RWPE1 (cell line): ENCODE measurements at regions not wholly inside any gene's neighbourhood (a gene's known extent, or its start where the extent isn't known, plus 50 kb on each side); places are given as distances from the start of the nearest gene placed in this dataset.

ENCODE experiments used
- CTCF ChIA-PET: fragments of 350-600 bp; sonication (Branson Sonifier 250); formaldehyde crosslinking; extraction: SDS; loops from one replicate; lab custom pipeline; 2021; lab: Yijun Ruan, JAX
- POLR2A ChIA-PET: fragments of 400-600 bp; formaldehyde crosslinking; extraction: SDS; loops from one replicate; lab custom pipeline; 2020; ENCODE audit warnings: antibody characterized with exemption; ENCODE audit not compliant: low non-redundant PET; lab: Yijun Ruan, JAX
- DNase-seq: peaks from one replicate; pipeline ENCODE4 v3.0.0; 2012; ENCODE audit warnings: low spot score
- H3K27ac ChIP-seq: fragments of 450-650 bp; 2 replicates; pipeline ENCODE4 v1.5.1; 2017
- TF ChIP-seq, protein P1 (sequence below): fragments of 450-650 bp; conservative IDR thresholded peaks from 2 replicates; pipeline ENCODE4 v1.5.1; 2017; ENCODE audit warnings: low read depth, mild to moderate bottlenecking

DNA sequence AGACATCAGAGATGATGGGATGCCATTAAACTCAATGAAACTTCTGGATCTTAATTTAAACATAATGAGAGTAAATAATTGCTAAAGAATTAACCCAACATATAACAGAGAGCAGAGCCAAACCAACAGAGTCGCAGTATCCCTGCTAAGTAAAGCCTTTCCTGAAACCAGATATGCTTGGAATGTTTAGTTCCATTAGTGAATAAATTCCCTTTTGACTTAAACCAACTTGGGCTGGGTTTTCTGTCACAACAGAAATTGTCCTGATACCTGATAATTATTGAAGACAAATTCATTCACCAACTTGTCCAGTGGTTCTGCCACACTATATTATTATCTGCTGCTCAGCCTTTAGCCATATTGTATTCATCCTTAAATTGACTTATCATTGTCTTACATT is 286.7 kb downstream of the FZD1 start:
- no peak overlapping the region for H3K27ac ChIP-seq
- ChIA-PET POLR2A (no interaction called here), CTCF (interaction anchor here (0.6 kb wide), 1 partner anchor 286 kb away, joined by 4 read pairs; no protein-coding TSS in a partner anchor)
- TF ChIP-seq, protein P1, sequence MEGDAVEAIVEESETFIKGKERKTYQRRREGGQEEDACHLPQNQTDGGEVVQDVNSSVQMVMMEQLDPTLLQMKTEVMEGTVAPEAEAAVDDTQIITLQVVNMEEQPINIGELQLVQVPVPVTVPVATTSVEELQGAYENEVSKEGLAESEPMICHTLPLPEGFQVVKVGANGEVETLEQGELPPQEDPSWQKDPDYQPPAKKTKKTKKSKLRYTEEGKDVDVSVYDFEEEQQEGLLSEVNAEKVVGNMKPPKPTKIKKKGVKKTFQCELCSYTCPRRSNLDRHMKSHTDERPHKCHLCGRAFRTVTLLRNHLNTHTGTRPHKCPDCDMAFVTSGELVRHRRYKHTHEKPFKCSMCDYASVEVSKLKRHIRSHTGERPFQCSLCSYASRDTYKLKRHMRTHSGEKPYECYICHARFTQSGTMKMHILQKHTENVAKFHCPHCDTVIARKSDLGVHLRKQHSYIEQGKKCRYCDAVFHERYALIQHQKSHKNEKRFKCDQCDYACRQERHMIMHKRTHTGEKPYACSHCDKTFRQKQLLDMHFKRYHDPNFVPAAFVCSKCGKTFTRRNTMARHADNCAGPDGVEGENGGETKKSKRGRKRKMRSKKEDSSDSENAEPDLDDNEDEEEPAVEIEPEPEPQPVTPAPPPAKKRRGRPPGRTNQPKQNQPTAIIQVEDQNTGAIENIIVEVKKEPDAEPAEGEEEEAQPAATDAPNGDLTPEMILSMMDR: no peak
- no peak for DNase-seq

DNA sequence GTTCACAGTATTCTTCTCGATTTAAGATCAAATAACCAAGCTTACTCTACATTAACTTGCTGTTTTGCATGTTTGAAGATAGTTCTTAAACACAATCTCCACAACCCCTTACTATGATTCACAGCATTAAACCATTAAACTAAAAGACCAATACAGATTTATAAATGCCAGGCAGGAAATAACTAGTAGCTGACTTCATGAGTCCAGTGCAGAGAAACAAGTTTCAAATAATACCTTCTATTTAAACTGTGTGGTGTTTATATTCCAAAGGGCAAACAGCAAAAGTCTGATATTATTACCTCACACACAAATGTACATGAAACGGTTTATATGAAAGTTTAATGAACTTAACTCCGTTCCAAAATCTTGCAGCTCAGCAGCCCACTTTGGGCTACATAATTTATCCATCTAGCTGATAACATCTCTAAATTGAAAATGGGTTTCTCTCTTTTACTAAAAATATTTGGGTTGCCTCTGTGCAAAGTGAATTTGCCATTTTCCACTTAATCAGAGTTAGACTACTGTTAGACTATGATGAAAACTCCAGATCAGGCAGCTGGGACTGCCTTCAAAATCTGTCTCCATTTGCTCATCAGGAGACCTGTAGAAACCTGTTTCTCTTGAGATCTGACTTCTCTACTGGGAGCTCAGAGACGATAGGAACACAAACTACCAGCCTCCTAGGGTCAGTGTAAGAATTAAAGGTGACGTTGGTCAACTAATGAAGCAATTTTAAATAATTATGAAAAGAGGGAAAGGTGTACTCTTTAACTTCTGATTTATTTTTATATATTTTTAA is 287.3 kb downstream of the FZD1 start:
- no peak overlapping the region for H3K27ac ChIP-seq
- DNase-seq: no peak
- CTCF ChIA-PET: interaction anchor here (0.6 kb wide), 1 partner anchor 287 kb away, joined by 4 read pairs; no protein-coding TSS in a partner anchor
- TF ChIP-seq, protein P1: no peak
- POLR2A ChIA-PET: no interaction called here

DNA sequence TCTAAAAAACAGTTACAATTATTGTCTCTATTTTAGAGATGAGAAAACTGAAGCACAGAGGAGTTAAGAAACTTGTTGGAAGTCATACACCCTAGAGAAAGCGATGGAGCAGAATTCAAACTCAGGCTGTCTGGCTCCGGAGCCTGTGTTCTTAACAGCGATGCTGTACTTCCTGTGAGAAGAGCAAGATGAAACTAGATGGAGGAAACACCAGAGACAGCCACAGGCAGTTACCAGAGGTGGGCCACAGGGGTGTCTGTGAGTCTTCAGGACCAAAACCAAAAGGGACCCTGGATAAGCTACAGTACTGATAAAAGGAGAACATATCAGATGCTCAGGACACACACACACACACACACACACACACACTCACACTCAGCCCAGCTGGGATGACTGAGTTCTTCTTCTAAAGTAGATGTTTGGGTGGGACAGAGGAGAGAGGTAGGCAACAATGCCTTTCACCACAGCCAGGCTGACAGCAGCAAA is 289.2 kb downstream of the FZD1 start:
- TF ChIP-seq, protein P1: no peak
- POLR2A ChIA-PET: no interaction called here
- no peak for DNase-seq
- no peak overlapping the region for H3K27ac ChIP-seq
- CTCF ChIA-PET: no interaction called here

DNA sequence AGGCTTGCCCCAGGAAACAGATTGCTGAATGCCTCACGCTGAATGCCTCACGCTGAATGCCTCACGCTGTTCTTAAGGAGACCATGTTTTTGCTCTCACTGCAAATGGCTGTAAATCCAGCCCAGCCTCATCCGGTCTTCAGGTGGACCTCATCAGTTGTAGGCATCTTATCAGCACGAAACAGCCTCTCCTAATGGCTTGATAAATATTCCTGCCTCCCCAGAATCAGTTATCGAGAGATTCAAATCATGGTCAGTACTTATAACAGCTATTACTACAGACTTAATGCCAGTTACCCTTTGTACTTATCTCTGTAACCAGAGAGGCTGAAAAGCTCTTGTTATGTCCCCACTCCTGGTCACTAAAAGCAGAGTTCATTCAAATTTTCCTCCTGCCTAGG is 290.6 kb downstream of the FZD1 start:
- ChIA-PET CTCF (no interaction called here), POLR2A (no interaction called here)
- TF ChIP-seq, protein P1: no peak
- DNase-seq: no peak
- H3K27ac ChIP-seq: no peak overlapping the region

DNA sequence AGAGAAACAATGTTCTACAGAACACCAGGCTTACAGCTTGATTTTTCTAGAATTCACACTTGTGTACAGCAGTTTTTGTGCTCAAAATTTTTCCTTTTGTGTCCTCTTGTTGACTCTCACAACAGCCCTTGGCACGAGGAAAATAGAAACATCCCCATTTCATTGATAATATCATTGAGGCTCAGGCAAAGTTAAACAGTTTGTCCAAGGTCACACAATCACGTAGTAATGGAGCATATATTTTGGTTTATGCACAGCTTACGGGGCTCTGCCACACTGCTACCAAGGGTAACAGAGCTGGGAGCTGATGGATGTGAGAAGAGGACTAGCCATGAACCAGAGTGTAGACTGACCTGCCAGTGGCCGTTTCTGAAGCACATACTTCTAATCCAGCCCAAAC is 292.0 kb downstream of the FZD1 start:
- TF ChIP-seq, protein P1: no peak
- CTCF ChIA-PET: no interaction called here
- POLR2A ChIA-PET: no interaction called here
- DNase-seq: no peak
- peak overlapping the region; percentile 84; the same call in 1 of the 2 replicates for H3K27ac ChIP-seq

DNA sequence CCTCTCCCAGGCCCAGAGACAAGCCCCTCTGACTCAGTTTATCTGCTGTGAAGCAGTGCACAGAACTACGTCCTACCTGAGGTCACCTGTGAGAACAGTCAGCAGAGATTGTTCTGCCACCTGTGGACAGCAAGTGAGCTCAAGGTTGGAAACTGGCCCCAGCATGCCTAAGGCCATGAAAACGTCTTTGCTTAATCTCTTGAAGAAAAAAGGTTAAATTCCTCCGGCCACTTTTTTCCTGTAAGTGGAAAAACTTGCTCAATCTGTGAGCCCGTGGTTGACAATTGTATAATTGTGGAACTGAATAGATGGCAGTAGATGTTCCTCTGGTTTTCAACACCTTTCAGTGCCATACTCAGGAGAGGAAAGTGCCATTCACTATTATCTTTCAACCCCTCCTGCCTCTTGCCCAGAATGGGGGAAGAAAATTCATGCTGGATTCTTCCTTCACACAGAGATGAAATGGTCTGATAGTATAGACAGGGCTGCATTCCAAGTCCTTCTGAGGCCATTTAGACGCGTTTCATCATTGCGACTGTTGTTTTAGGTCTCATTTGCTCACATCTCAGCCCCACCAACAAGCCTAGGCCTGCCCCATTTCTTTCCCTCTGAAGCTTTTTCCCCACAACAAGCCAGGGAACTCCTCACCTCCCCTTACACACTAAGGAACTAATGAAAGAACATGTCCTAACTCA is 292.9 kb downstream of the FZD1 start:
- ChIA-PET CTCF (interaction anchor here (0.7 kb wide), 1 partner anchor 962 kb away, joined by 3 read pairs; no protein-coding TSS in a partner anchor), POLR2A (no interaction called here)
- DNase-seq: peak; percentile 56
- peak overlapping the region; percentile 84 for H3K27ac ChIP-seq
- TF ChIP-seq, protein P1: no peak
